GM18511 (cell line): ENCODE measurements at regions not wholly inside any gene's neighbourhood (a gene's known extent, or its start where the extent isn't known, plus 50 kb on each side); places are given as distances from the start of the nearest gene placed in this dataset.

ENCODE experiments used
- ATAC-seq: cut with Tn5 transposase; IDR thresholded peaks from one replicate; pipeline ENCODE4 v1.9.1; 2021; ENCODE audit warnings: mild to moderate bottlenecking, moderate library complexity; ENCODE audit not compliant: unreplicated experiment

- ATAC-seq, result no peak
Observed at GRCh38 chr12:24307716-24308335, 358.4 kb upstream of the SOX5 start.

DNA sequence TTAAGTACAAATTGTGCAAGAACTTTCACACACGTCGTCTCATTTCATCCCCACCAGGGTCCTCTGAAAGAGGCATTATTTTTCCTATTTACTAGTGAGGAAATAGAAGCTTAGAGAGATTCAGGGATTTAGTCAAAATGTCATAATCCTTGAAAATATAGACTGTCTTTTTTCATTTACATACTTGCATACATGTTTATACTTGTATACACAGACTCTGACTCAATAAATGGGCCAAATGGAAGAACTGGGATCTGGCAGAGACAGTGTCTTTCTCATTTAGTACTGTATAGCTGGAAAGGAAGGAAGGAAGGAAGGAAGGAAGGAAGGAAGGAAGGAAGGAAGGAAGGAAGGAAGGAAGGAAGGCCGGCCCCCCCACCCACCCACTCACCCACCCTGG lies 357.7 kb upstream of the SOX5 start:
- no peak for ATAC-seq

DNA sequence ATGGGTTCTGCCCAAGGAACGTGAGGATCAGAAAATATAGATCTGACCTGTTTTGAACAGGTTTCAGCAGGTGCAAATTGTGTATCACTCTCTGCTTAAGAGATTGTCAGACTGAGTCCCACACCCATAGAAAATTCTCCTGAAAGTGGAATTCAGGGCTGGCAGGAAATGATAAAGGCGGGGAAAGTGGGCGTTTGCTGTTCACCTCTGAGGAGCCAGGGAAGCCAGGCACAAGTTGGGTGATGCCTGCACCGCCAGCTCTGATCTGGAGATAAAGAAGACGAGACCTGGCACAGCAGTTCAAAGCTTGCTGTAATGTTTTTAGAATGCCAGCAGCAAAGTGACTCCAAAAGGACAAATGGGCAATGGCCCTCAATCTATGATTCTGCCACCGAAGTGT lies 356.5 kb upstream of the SOX5 start:
- no peak for ATAC-seq

DNA sequence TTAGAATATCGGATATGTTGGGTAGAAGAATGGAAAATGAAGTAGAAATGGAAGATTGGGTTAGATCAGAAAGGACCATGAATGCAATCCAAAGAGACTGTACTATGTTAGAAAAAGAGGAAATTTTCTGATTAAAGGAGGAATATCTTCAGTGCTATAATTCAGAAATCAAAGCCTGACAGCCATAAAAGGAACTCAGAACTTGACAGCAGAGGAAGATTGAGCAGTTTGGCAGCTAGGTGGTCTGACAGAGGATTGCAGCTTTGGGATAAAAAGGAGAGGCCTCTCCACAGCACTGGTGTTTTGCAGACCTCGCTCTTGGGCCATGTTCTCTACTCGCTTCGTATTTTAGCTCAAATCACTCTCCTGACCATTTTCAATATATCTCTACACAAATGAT lies 354.8 kb upstream of the SOX5 start:
- no peak for ATAC-seq

GRCh38 chr12:24302708-24303107 lies 353.2 kb upstream of the SOX5 start:
- no peak for ATAC-seq

DNA sequence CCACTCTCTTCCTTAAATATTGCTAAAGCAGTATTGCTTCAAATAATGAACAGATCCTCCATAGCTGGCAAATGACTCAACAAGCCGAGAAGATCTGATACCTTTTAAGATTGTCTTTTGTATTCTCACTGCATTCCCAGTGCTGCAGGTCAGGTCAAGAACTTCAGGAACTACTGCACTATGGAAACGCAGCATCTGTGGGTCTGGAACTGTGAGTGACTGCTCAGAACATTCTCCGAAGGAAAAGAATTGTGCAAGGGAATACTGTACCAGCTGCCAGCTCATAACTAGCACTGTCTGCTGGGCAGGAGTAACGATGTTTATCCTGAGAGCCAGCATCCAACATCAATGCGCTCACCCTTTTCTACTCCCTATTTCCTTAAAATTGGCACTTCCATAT lies 348.0 kb upstream of the SOX5 start:
- no peak for ATAC-seq

DNA sequence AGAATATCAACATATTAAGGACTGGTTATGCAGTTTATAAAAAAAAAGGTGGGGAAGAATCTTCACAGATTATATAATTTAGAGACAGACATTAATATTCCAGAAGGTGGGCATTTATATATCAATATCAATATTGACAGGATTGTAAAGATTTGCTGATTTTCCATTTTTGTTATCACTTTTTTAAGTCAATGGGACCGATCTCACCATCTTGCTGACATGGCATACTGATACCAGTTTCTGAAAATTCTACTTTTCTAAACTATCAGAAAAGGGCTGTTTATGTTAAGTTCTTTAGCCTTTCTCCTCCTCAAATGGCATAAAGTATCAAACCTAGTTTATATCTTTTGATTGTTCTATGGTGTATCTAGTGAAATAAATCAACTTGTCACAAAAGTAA lies 344.1 kb upstream of the SOX5 start:
- ATAC-seq, result no peak

DNA sequence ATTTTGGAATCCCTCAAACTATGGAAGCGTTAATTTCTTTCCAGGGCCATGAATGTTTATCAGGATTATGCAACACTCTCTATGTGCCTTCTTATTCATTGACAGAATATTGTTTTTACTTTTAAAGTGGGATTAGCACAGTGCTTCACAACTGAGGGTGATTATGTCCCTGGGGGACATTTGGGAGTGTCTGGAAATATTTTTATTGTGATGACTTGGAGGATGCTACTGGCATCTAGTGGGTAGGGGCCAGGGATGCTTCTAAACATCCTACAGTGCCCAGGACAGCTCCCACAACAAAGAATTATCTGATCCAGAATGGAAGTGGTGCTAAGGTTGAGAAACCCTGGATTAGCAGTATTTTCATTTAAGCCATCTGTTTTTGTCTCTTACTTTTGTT lies 338.5 kb upstream of the SOX5 start:
- no peak for ATAC-seq

DNA sequence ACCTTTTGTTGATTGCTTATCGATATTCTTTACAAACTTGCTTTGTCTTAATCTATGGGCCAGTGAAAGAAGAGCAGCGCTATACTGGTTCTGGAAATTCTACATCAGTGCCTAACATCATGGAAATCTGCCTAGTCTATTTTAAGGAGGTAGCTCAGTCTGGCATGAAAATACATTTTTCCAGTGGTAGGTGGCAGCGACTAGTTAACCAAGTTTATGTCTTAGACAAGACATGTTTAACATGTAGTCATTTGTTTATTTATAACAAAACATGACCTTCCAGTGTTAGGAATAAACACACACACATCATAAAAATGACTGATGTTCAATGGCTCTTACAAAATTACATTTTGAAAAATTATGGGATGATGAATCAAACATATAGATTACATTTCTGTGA lies 336.0 kb upstream of the SOX5 start:
- no peak for ATAC-seq

DNA sequence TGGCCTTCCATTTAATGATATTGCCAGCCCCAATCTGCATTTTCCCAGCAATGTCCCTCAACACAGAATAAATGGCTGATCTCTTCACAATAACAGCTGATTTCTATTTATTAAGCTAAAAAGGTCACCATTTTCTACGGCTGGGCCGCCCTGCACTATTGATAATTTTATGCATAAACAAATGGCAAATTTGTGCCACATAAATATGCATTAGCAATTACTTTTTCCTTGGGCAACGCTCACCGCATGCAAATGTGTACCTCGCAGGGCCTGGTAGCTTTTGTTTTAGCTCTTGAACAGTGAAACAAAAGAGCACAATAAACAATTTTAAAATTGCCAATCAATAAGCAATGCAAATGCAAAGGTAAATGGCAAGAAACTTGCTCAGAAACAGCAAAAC lies 331.9 kb upstream of the SOX5 start:
- ATAC-seq, result no peak

DNA sequence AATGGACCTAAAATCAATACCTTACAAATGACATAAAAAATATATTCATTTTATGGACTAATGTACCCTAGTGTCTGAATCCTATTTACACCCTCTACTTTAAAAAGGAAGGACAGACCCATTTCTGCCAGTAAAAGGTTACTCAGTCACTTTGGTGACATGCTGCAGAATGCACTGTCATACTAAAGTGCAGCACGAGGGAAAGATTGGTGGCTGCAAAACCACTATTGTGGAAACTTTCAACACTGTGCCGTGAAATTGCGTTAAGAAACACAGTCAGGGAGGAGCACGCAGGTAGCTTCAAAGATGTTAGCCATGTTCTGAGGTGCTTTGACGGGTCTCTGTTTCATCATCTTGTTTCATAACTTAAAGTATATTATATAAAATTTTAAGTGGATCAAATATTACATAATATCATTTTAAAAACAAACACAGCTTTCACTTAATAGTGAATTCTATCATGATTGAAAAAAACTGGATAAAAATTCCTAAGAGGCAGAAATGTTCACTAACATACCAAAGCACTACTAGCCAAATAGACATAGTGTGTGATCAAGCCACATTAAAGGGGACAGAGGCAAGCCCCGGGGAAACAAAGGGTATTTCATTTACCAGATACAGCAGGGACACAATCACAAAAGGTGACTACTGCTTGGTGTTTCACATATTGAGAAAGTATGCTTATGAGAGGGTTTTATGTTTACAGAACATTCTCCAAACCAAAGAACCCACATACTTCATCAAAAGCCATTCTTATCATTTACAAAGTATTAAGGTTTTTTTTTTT lies 330.8 kb upstream of the SOX5 start:
- no peak for ATAC-seq

GRCh38 chr12:24278832-24279231 lies 329.4 kb upstream of the SOX5 start:
- ATAC-seq, result no peak

DNA sequence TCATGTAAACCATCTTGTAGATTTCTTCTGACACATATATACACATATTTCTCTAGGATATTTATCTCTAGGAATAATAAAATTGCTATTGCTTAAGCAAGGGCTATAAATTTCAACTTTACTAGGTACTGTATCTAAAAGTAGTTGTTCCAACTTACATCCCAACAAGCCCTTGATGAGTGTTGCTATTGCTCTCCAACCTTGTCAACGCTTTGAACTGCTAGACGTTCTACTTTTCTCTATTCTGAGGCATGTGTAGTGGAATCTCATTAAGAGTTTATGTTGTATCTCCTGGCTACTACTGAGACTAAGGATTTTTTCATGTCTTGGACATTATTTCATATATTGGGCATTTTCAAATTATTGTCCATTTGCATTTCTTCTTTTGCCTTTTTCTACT lies 321.5 kb upstream of the SOX5 start:
- no peak for ATAC-seq

DNA sequence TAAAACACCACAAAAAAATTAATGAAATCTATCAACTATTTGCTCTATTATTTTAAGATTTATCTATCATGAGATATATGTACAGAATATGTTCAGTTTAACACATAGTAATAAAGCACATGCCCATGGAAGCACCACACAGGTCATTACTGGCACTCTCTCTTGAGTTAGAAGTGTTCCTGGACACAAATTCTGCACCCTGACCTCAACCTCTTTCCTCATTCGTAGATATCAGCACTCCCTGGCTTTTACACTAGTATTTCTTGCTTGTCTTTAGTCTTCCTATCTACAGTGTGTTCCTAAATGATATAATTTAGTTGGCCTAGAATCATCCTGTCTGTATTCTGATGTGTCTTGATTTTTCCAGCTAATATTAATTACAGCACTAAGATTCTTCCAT lies 321.0 kb upstream of the SOX5 start:
- no peak for ATAC-seq

DNA sequence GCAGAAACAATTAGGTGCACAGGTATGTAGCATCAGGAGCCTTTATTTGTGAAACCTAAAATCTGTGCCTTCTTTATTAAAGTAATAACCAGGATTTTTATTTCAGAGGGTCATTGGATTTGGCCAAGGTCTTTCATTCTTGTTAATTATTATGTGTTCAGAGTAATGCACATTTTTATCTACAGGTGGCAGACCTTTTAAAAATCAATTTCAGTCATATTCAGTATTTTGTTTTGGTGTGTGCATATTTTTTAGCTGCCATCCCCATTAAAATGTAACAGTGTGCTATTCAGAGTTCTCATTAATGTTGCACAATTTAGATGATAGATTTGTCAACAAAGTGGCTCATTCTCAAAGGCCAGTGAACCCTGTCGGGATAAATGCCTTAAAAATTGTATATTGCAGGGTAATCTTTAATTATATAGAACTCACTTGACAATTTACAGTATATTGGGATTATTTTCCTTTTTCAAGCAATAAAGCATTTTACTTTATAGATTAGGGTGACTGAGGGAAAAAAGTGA lies 319.3 kb upstream of the SOX5 start:
- ATAC-seq, result no peak

GRCh38 chr12:24266982-24267381 lies 317.5 kb upstream of the SOX5 start:
- ATAC-seq, result no peak

DNA sequence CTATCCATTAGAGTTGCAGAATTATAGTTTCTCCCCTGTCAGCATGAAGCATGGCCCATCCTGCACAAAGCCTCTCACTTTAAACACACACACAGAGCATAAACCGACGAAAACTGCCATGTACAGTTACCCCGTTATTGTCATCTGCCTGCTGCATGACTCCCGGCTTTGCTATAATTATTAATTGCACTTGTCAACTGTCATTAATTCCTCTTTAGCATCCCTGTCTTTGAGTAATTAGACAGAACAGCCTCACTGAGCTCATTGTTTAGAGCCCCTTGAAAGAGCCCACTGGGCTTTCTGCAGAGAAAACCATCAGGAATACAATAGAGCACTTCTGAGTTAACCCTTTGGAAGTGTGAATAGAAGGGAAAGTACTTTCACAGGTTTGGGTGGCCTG lies 307.2 kb upstream of the SOX5 start:
- ATAC-seq, result no peak

DNA sequence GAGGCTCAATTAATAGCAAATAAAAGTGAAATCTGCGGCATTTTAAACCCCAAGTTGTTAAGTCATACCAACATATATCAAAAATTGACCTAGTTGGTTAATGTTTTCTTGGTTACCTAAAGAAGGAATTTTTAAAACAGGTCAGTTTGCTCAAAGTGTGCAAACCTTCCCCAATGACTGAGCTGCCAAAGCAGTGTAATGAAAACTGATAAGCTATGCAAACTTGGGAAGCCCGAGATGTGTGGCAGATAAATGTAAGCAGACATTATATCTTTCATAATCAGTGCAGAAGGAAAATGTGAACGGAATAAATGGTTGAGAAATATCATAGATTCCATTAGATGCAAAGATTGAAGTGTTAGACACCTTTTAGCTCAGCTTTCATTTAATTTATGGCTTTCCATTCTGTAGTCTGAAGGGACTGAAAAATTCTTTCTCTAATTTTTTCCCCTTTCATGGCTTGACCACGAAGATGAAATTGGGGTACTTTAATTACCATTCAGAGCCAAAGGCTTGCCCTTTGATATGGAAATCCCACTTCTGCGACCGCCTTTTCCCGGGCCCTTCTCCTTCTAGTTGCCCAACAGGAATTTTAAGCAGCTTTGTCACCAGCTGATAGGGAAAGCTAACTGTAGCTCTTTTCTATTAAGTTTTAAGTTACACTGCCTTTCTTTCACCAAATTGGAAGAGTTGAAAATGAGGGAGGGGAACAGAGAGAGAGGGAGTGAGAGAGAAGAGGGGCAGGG lies 306.6 kb upstream of the SOX5 start:
- ATAC-seq, result no peak

GRCh38 chr12:24252602-24253001 lies 303.1 kb upstream of the SOX5 start:
- no peak for ATAC-seq

- no peak for ATAC-seq
Observed at GRCh38 chr12:24246934-24247333, 297.5 kb upstream of the SOX5 start.

GRCh38 chr12:24246376-24246775 lies 296.9 kb upstream of the SOX5 start:
- no peak for ATAC-seq

- ATAC-seq, result no peak
Observed at GRCh38 chr12:24244801-24245200, 295.3 kb upstream of the SOX5 start.
